Right lobe of liver (tissue), 6 donors: ENCODE measurements at regions not wholly inside any gene's neighbourhood (a gene's known extent, or its start where the extent isn't known, plus 50 kb on each side); places are given as distances from the start of the nearest gene placed in this dataset.
"Not testable (repeated sequence)": the region's sequence is repeated elsewhere in the genome, so short reads cannot be mapped to it uniquely, and the experiment has no call there.

Source experiments
- ATAC-seq, 4 donors: fragments of 200-7000 bp; cut with Tn5 transposase; one replicate each; pipeline ENCODE4 v1.9.1; 2020; ENCODE audit warnings: mild to moderate bottlenecking in 4 of 4, moderate library complexity in 4 of 4
- DNase-seq, 3 donors: peaks; one replicate each; pipeline ENCODE4 v3.0.0-alpha.2; 2020
- H3K27ac ChIP-seq, 3 donors: fragments of 200-600 bp; one replicate each; pipeline ENCODE4 v1.8.0; 2022
- H3K27me3 ChIP-seq, 2 donors: fragments of 200-600 bp; one replicate each; pipeline ENCODE4 v1.8.0; 2022
- H3K36me3 ChIP-seq, 4 donors: fragments of 200-600 bp; sonication (generic) in 1 of 4; one replicate each; pipeline versions ENCODE4 v1.5.1 to v1.8.0; 2017 to 2022; ENCODE audit warnings: control low read depth in 1 of 4
- H3K4me1 ChIP-seq, 4 donors: fragments of 200-600 bp; sonication (generic) in 1 of 4; one replicate each; pipeline versions ENCODE4 v1.5.1 to v1.8.0; 2017 to 2022; ENCODE audit warnings: control low read depth in 1 of 4
- H3K4me3 ChIP-seq, 3 donors: fragments of 200-600 bp; one replicate each; pipeline ENCODE4 v1.8.0; 2022
- H3K9me3 ChIP-seq, 4 donors: fragments of 200-600 bp; sonication (generic) in 1 of 4; one replicate each; pipeline versions ENCODE4 v1.5.1 to v1.8.0; 2017 to 2022; ENCODE audit warnings: control low read depth in 1 of 4
- POLR2A ChIP-seq: fragments of 450-650 bp; IDR thresholded peaks from one replicate; pipeline ENCODE4 v1.6.1; 2017; ENCODE audit warnings: antibody characterized with exemption, mild to moderate bottlenecking
- WGBS: methylation state at CpG from one replicate; pipeline ENCODE4 v1.1.6; 2018; ENCODE audit warnings: low coverage, low lambda C conversion rate; ENCODE audit not compliant: insufficient coverage; ENCODE audit errors: missing lambda C conversion rate; 5-methylcytosine and 5-hydroxymethylcytosine counted together
- intact Hi-C, 2 donors: fragments of 100-400 bp; cut with DNase I; formaldehyde crosslinking; loops; one replicate each; pipeline versions ENCODE4 v1.11.2 to v1.14.1; 2022
- TF ChIP-seq, protein P1 (sequence below), 4 donors: fragments of 200-600 bp in 3 of 4; fragments of 450-650 bp in 1 of 4; IDR thresholded peaks; one replicate each; pipeline versions ENCODE4 v1.5.1 to v1.8.0; 2016 to 2022; ENCODE audit warnings: antibody characterized with exemption in 4 of 4, mild to moderate bottlenecking in 2 of 4
- donor health status: DM: no; HTN: yes; CAD: no.
- donor health status: DM: no; HTN: no; CAD: no.
- donor health status: DM: no; HTN: no; CAD: no.
- donor health status: DM: no; HTN: yes; CAD: no.
- donor health status: DM: no; HTN: yes; CAD: no.

DNA sequence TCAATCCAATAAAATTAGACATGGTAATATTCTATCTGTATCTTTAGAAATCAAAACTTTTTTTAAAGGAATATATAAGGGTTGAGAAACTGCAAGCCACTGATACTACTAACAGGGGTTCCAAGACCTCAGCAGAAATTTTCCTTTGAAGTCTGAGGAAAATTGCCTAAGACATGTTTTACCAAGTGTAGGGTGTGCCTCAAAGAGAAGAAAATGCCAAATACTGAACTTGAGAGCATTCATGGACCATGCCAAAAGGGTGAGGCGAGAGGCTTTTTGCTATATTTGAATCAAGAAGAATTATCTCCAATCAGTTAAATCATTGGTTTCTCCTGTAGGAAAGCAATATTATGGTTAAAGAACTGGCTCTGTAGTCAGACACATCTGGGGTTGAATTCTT, 207.9 kb upstream of the B3GALT2 start:
- no peak overlapping the region for H3K4me3 ChIP-seq
- H3K36me3 ChIP-seq: no peaks in the 10 kb centered on the region
- intact Hi-C loops: no loop called here
- WGBS: 100% methylated on average over 1 of the region's 1 CpG
- DNase-seq (no peak), ATAC-seq (no peak)
- TF ChIP-seq, protein P1, sequence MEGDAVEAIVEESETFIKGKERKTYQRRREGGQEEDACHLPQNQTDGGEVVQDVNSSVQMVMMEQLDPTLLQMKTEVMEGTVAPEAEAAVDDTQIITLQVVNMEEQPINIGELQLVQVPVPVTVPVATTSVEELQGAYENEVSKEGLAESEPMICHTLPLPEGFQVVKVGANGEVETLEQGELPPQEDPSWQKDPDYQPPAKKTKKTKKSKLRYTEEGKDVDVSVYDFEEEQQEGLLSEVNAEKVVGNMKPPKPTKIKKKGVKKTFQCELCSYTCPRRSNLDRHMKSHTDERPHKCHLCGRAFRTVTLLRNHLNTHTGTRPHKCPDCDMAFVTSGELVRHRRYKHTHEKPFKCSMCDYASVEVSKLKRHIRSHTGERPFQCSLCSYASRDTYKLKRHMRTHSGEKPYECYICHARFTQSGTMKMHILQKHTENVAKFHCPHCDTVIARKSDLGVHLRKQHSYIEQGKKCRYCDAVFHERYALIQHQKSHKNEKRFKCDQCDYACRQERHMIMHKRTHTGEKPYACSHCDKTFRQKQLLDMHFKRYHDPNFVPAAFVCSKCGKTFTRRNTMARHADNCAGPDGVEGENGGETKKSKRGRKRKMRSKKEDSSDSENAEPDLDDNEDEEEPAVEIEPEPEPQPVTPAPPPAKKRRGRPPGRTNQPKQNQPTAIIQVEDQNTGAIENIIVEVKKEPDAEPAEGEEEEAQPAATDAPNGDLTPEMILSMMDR (IDR thresholded peaks at IDR 0.05): no peak
- TF ChIP-seq POLR2A: no peak
- H3K9me3 ChIP-seq: no peaks in the 10 kb centered on the region
- H3K27ac ChIP-seq: no peak overlapping the region
- H3K4me1 ChIP-seq: no peaks in the 10 kb centered on the region
- H3K27me3 ChIP-seq: no peaks in the 10 kb centered on the region

DNA sequence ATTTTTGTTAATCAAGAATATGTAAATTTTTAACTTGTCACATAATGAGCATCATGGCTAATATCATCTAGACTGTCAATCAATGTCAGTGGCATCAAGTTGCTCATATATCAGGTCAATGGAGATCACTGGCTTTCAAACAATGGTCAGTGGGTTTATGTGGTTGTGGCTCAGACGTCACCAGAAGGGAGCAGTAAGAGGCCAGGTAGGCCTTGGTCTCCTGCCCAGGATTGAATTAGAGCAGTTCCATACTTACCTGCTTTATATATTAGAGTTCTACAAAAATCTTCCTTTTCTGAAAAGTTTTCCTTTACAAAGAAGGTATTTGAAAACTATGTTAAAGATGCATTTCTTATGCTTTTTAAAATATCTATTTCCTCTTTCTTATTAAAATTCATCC, 206.3 kb upstream of the B3GALT2 start:
- Histone ChIP-seq H3K4me1 (no peaks in the 10 kb centered on the region), H3K27me3 (no peaks in the 10 kb centered on the region), H3K36me3 (no peaks in the 10 kb centered on the region), H3K27ac (no peak overlapping the region), H3K9me3 (no peaks in the 10 kb centered on the region), H3K4me3 (no peak overlapping the region)
- WGBS: 46% methylated on average over 1 of the region's 1 CpG
- no peak for DNase-seq
- intact Hi-C loops: no loop called here
- TF ChIP-seq POLR2A: no peak
- TF ChIP-seq, protein P1 (IDR thresholded peaks at IDR 0.05): no peak
- ATAC-seq: peak in 2 of 4 donors; percentile 35 to 56

DNA sequence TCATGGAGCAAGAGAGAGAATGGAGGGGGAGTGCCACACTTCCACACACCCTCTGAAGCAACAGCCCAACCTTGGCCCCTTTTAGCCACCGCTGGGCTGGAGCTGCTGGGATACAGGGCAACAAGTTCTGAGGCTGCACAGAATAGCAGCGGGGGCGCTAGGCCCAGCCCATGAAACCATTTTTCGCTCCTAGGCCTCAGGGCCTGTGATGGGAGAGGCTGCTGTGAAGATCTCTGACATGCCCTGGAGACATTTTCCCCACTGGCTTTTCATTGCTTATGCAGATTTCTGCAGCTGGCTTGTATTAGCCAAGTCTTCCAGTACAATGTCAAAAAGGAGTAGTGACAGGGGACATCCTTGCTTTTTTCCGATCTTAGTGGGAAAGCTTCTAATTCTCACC, 202.3 kb upstream of the B3GALT2 start:
- H3K27me3 ChIP-seq: no peaks in the 10 kb centered on the region
- H3K9me3 ChIP-seq: no peaks in the 10 kb centered on the region
- intact Hi-C loops: no loop called here
- no peaks in the 10 kb centered on the region for H3K4me1 ChIP-seq
- no peak overlapping the region for H3K27ac ChIP-seq
- no peak overlapping the region for H3K4me3 ChIP-seq
- ATAC-seq (no peak), DNase-seq (no peak)
- no peak for TF ChIP-seq POLR2A
- TF ChIP-seq, protein P1 (IDR thresholded peaks at IDR 0.05): no peak
- H3K36me3 ChIP-seq: no peaks in the 10 kb centered on the region
- 100% methylated on average over 1 of the region's 5 CpGs for WGBS

DNA sequence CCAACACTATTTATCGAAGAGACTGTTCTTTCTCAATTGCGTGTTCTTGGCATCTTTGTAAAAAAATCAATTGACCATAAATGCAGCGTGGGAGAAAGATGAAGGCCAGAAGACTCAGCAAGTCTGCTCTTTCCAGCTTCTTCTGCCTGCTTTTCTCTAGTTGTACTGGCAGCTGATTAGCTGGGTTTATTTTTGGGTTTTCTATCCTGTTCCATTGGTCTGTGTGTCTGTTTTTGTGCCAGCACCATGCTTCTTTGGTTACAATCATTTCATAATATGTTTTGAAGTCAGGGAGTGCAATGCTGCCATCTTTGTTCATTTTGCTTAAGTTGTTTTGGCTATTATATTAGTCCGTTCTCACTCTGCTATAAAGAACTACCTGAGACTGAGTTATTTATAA, 201.8 kb upstream of the B3GALT2 start:
- no peak overlapping the region for H3K4me3 ChIP-seq
- TF ChIP-seq POLR2A: no peak
- TF ChIP-seq, protein P1 (IDR thresholded peaks at IDR 0.05): no peak
- intact Hi-C loops: no loop called here
- WGBS: 76% methylated on average over 4 of the region's 4 CpGs
- DNase-seq (no peak), ATAC-seq (no peak)
- H3K27ac ChIP-seq: no peak overlapping the region
- H3K4me1 ChIP-seq: no peaks in the 10 kb centered on the region
- H3K27me3 ChIP-seq: no peaks in the 10 kb centered on the region
- H3K9me3 ChIP-seq: no peaks in the 10 kb centered on the region
- no peaks in the 10 kb centered on the region for H3K36me3 ChIP-seq

DNA sequence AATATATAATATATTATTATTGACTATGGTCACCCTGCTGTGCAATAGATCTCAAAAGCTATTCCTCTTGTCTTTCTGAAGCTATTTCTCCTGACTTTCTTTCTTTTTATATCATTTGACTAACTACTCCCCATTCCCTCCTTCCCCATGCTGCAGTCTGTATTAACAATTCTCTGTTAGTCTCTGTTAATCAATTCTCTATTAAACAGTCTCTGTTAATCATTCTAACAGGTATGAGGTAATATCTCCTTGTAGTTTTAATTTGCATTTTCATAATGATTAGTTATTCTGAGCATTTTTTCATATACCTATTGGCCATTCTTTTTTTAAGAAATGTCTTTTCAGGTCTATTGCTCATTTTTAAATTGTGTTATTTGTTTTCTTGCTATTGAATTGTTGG, 201.0 kb upstream of the B3GALT2 start:
- H3K27ac ChIP-seq: no peak overlapping the region
- intact Hi-C loops: no loop called here
- no peaks in the 10 kb centered on the region for H3K36me3 ChIP-seq
- DNase-seq (no peak), ATAC-seq (no peak)
- no peaks in the 10 kb centered on the region for H3K4me1 ChIP-seq
- no peak overlapping the region for H3K4me3 ChIP-seq
- TF ChIP-seq POLR2A: no peak
- TF ChIP-seq, protein P1 (IDR thresholded peaks at IDR 0.05): no peak
- no peaks in the 10 kb centered on the region for H3K9me3 ChIP-seq
- H3K27me3 ChIP-seq: no peaks in the 10 kb centered on the region

DNA sequence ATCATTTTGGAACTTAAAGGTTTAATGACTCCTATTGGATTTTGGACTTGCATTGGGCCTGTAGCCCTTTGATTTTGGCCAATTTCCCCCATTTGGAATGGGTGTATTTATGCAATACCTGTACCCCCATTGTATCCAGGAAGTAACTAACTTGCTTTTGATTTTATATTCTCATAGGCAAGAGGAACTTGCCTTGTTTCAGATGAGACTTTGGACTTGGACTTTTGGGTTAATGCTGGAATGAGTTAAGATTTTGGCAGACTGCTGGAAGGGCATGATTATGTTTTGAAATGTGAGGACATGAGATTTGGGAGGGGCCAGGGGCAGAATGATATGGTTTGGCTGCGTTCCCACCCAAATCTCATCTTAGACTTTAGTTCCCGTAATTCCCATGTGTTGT, 192.0 kb upstream of the B3GALT2 start:
- DNase-seq, H3K4me1 ChIP-seq, H3K36me3 ChIP-seq, intact Hi-C loops, H3K27me3 ChIP-seq, H3K27ac ChIP-seq, H3K9me3 ChIP-seq, H3K4me3 ChIP-seq: not testable (repeated sequence)
- WGBS: 76% methylated on average over 2 of the region's 2 CpGs
- ATAC-seq: peak in 1 of 4 donors; percentile 43
